GM12874 (cell line): ENCODE measurements at regions not wholly inside any gene's neighbourhood (a gene's known extent, or its start where the extent isn't known, plus 50 kb on each side); places are given as distances from the start of the nearest gene placed in this dataset.

ENCODE experiments used
- CTCF ChIP-seq: IDR thresholded peaks from 2 replicates; pipeline ENCODE4 v1.5.1; 2011; ENCODE audit warnings: low read depth, mild to moderate bottlenecking, control low read depth, low read length, moderate library complexity; ENCODE audit not compliant: insufficient read depth

GRCh38 chr5:74491586-74491985 is 148.9 kb downstream of the ENC1 start:
- no peak for TF ChIP-seq CTCF

DNA sequence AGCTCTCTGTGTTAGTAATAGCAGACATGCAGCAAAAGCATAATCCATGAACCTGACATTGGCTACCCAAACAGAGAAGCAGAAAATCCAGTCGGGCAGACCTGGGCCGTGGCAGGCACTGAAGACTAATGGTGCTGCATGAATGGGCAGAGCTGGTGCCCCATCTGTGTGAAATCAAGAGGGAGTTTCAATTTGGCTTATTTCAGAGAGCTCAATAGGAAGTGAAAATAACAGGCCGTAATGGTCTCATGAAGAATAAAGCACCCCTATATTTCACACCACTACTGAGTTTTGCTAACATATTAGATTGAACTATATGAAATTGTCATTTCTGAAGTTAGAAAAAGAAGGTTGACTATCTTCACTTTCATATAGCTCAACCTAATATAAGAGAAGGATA is 149.7 kb downstream of the ENC1 start:
- no peak for TF ChIP-seq CTCF

DNA sequence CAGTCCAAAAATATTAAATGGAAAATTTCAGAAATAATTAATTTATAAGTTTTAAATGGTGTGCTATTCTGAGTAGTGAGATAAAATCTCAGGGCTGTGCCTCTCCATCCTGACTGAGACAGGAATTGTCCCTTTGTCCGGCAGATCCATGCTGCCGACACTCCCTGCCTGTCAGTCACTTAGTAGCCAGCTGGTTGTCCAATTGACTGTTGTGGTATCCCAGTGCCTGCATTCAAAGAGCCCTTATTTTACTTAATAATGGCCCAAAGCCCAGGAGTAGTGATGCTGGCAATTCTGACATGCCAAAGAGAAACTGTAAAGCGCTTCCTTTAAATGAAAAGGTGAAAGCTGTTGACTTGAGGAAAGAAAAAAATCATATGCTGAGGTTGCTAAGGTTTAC is 157.5 kb downstream of the ENC1 start:
- no peak for TF ChIP-seq CTCF

DNA sequence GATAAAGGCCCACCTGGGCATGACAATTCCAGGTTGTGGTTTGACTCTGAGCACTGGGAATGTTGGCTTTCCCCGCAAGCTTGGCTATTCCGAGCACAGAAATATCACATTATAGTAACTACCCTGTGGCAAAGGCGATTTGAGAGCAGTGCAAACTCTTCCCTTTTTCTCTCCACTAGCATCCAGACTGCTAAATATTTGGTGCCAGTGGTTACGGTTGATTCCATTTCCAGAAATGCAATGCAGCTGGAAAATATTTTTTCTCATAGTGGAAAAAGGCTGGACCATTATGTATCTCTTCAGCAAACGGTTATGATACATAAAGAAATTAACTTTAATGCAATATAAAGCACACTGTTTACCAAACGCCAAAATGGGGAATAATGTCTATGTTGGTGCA is 158.0 kb downstream of the ENC1 start:
- TF ChIP-seq CTCF: no peak

DNA sequence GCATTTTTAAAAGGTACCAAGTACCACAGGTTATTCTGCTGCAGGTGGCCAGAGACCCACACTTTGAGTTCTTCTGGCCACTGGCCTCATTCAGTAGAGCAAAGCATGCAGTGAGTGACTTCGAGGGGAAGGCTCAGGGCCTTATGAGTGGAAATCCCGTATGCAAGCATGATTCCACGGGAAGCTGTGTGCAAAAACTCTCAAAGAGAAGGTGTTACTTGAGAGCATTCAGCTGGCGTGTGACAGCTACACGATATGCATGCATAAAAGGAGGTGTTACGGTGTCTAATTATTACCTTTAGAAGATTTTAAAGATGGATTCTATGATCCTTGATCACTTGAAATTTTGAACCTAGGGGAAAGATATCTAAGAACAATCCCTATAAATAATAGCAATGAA is 160.3 kb downstream of the ENC1 start:
- TF ChIP-seq CTCF: no peak

- TF ChIP-seq CTCF: no peak
These were observed 162.2 kb downstream of the ENC1 start for GRCh38 chr5:74478328-74478727.

- no peak for TF ChIP-seq CTCF
These were observed 162.8 kb downstream of the ENC1 start for GRCh38 chr5:74477761-74478160.
